IMR-90 (cell line): ENCODE measurements at regions not wholly inside any gene's neighbourhood (a gene's known extent, or its start where the extent isn't known, plus 50 kb on each side); places are given as distances from the start of the nearest gene placed in this dataset.

Experiments used
- ATAC-seq: fragments of 200-7000 bp; cut with Tn5 transposase; 2 replicates; pipeline ENCODE4 v1.9.1; 2020; ENCODE audit warnings: low read depth, mild to moderate bottlenecking, moderate library complexity
- BruUV-seq: library from RNA; stranded (reverse); fragments of 400-500 nt; replicated peaks from 2 replicates; lab custom pipeline; 2021; lab: Mats Ljungman, UMichigan
- CTCF ChIA-PET: fragments of 300-600 bp; formaldehyde crosslinking; extraction: SDS; loops from one replicate; lab custom pipeline; 2021; ENCODE audit warnings: antibody characterized with exemption; lab: Yijun Ruan, JAX
- POLR2A ChIA-PET: fragments of 300-600 bp; sonication (Branson Sonifier 250); formaldehyde crosslinking; loops from one replicate; lab custom pipeline; 2022; ENCODE audit warnings: antibody characterized with exemption; ENCODE audit not compliant: unreplicated experiment; lab: Charles Lee
- DNase-seq: peaks from one replicate; pipeline ENCODE4 v3.0.0; 2013
- H2AFZ ChIP-seq: replicated peaks from 2 replicates; pipeline ENCODE3; 2013; ENCODE audit warnings: low read length, mild to moderate bottlenecking; ENCODE audit not compliant: poor library complexity
- H2AK5ac ChIP-seq: 2 replicates; pipeline ENCODE4 v1.6.1; 2013; ENCODE audit warnings: low read depth, low read length, inconsistent platforms
- H2AK9ac ChIP-seq: replicated peaks from 2 replicates; pipeline ENCODE3; 2013; ENCODE audit warnings: mild to moderate bottlenecking, low read depth, low read length, moderate library complexity; ENCODE audit not compliant: poor library complexity
- H2BK120ac ChIP-seq: 2 replicates; pipeline ENCODE4 v1.6.1; 2013; ENCODE audit warnings: low read depth, low read length, inconsistent platforms
- H2BK15ac ChIP-seq: 3 replicates; pipeline ENCODE4 v1.6.1; 2013; ENCODE audit warnings: low read depth, low read length, inconsistent platforms
- H2BK20ac ChIP-seq: 2 replicates; pipeline ENCODE4 v1.6.1; 2013; ENCODE audit warnings: low read depth, mild to moderate bottlenecking, inconsistent platforms, low read length, moderate library complexity
- H2BK5ac ChIP-seq: 2 replicates; pipeline ENCODE4 v1.6.1; 2013; ENCODE audit warnings: mild to moderate bottlenecking, low read depth, low read length, inconsistent platforms; ENCODE audit not compliant: poor library complexity, severe bottlenecking
- H3K14ac ChIP-seq: replicated peaks from 2 replicates; pipeline ENCODE4 v1.6.1; 2013; ENCODE audit warnings: low read depth, low read length, inconsistent platforms
- H3K18ac ChIP-seq: 2 replicates; pipeline ENCODE4 v1.6.1; 2013; ENCODE audit warnings: low read depth, low read length, control low read depth
- H3K23ac ChIP-seq: 2 replicates; pipeline ENCODE4 v1.6.1; 2013; ENCODE audit warnings: low read depth, low read length, inconsistent platforms
- H3K27ac ChIP-seq: 2 replicates; pipeline ENCODE4 v1.5.1; 2013; ENCODE audit warnings: mild to moderate bottlenecking, control low read depth, low read length; ENCODE audit not compliant: insufficient read depth
- H3K27me3 ChIP-seq: 2 replicates; pipeline ENCODE4 v1.6.1; 2013; ENCODE audit warnings: low read length; ENCODE audit not compliant: control insufficient read depth, insufficient read depth
- H3K36me3 ChIP-seq: 2 replicates; pipeline ENCODE4 v1.6.1; 2013; ENCODE audit warnings: low read length, mixed read lengths; ENCODE audit not compliant: control insufficient read depth, insufficient read depth
- H3K4ac ChIP-seq: 2 replicates; pipeline ENCODE4 v1.6.1; 2013; ENCODE audit warnings: low read depth, low read length, inconsistent platforms
- H3K4me1 ChIP-seq: 2 replicates; pipeline ENCODE4 v1.6.1; 2013; ENCODE audit warnings: low read length, mixed read lengths; ENCODE audit not compliant: control insufficient read depth, insufficient read depth
- H3K4me2 ChIP-seq: 2 replicates; pipeline ENCODE4 v1.6.1; 2013; ENCODE audit warnings: low read depth, mild to moderate bottlenecking, control low read depth, low read length, moderate library complexity
- H3K4me3 ChIP-seq: 2 replicates; pipeline ENCODE4 v1.5.1; 2013; ENCODE audit warnings: low read depth, mild to moderate bottlenecking, control low read depth, low read length, moderate library complexity; ENCODE audit not compliant: insufficient read depth
- H3K56ac ChIP-seq: 2 replicates; pipeline ENCODE4 v1.6.1; 2013; ENCODE audit warnings: low read length, inconsistent platforms; ENCODE audit not compliant: insufficient read depth; ENCODE audit errors: extremely low read depth
- H3K79me1 ChIP-seq, 2 experiments: 2 replicates each; pipeline ENCODE4 v1.6.1; 2013; ENCODE audit warnings: low read length in 2 of 2, inconsistent platforms in 1 of 2, low read depth in 1 of 2
- H3K9ac ChIP-seq: 2 replicates; pipeline ENCODE4 v1.6.1; 2013; ENCODE audit warnings: low read depth, low read length, control low read depth
- H3K9me1 ChIP-seq: 2 replicates; pipeline ENCODE4 v1.6.1; 2013; ENCODE audit warnings: low read length, inconsistent platforms; ENCODE audit not compliant: insufficient read depth
- H3K9me3 ChIP-seq: 2 replicates; pipeline ENCODE4 v1.6.1; 2013; ENCODE audit warnings: low read length; ENCODE audit not compliant: control insufficient read depth, insufficient read depth
- H4K20me1 ChIP-seq: 2 replicates; pipeline ENCODE4 v1.6.1; 2013; ENCODE audit warnings: low read length, inconsistent platforms; ENCODE audit not compliant: insufficient read depth
- H4K5ac ChIP-seq: 2 replicates; pipeline ENCODE4 v1.6.1; 2013; ENCODE audit warnings: mild to moderate bottlenecking, low read depth, low read length, control low read depth
- H4K8ac ChIP-seq, 2 experiments: 2 replicates each; pipeline ENCODE4 v1.6.1; 2013; ENCODE audit warnings: low read depth in 2 of 2, low read length in 2 of 2, control low read depth in 1 of 2, inconsistent platforms in 1 of 2
- H4K91ac ChIP-seq: 2 replicates; pipeline ENCODE4 v1.6.1; 2013; ENCODE audit warnings: low read depth, low read length, inconsistent platforms; ENCODE audit not compliant: insufficient read depth
- BHLHE40 ChIP-seq: fragments of 150-350 bp; IDR thresholded peaks from 2 replicates; pipeline ENCODE4 v1.6.1; 2016; ENCODE audit warnings: mild to moderate bottlenecking, low read depth, low read length
- CEBPB ChIP-seq: IDR thresholded peaks from 2 replicates; pipeline ENCODE4 v1.6.1; 2012; ENCODE audit warnings: low read depth, low read length, improper control_type of control experiment
- CHD1 ChIP-seq: IDR thresholded peaks from 2 replicates; pipeline ENCODE4 v1.6.1; 2012; ENCODE audit warnings: low read depth, low read length, improper control_type of control experiment
- CTCF ChIP-seq: conservative IDR thresholded peaks from 2 replicates; pipeline ENCODE4 v1.5.1; 2012; ENCODE audit warnings: mild to moderate bottlenecking, low read depth, low read length, improper control_type of control experiment
- NFE2L2 ChIP-seq: fragments of 150-350 bp; IDR thresholded peaks from 2 replicates; pipeline ENCODE4 v1.6.1; 2016; ENCODE audit warnings: low read depth, mild to moderate bottlenecking, low read length
- POLR2A ChIP-seq: IDR thresholded peaks from 2 replicates; pipeline ENCODE4 v1.6.1; 2012; ENCODE audit warnings: mild to moderate bottlenecking, low read depth, low read length
- RAD21 ChIP-seq: IDR thresholded peaks from 2 replicates; pipeline ENCODE4 v1.6.1; 2012; ENCODE audit warnings: low read length, improper control_type of control experiment
- RFX5 ChIP-seq: IDR thresholded peaks from 2 replicates; pipeline ENCODE4 v1.8.0; 2012; ENCODE audit warnings: low read depth, mild to moderate bottlenecking, low read length, moderate library complexity
- SMC3 ChIP-seq: fragments of 150-350 bp; IDR thresholded peaks from 2 replicates; pipeline ENCODE4 v1.6.1; 2016; ENCODE audit warnings: low read depth, mild to moderate bottlenecking, antibody characterized with exemption, low read length, moderate library complexity
- USF2 ChIP-seq: fragments of 150-350 bp; IDR thresholded peaks from 2 replicates; pipeline ENCODE4 v1.6.1; 2017; ENCODE audit warnings: mild to moderate bottlenecking, antibody characterized with exemption, low read length, low read depth
- WGBS, 2 experiments: methylation state at CpG; one replicate each; pipeline versions ENCODE4 v1.1.5 to v1.1.7; 2013; ENCODE audit warnings: missing lambda C conversion rate in 2 of 2; ENCODE audit not compliant: insufficient read length in 1 of 2; ENCODE audit errors: extremely low coverage in 2 of 2; 5-methylcytosine and 5-hydroxymethylcytosine counted together
- dilution Hi-C: fragments of 300-500 bp; cut with HindIII; formaldehyde crosslinking; loops from one replicate; pipeline ENCODE4 v1.14.3; 2018; ENCODE audit warnings: low sequenced_read_pairs; ENCODE audit not compliant: unreplicated experiment
- in situ Hi-C: fragments of 300-500 bp; cut with MboI; formaldehyde crosslinking; loops from 3 replicates; pipeline ENCODE4 v1.14.3; 2019; ENCODE audit warnings: low sequenced_read_pairs, inconsistent platforms, mixed read lengths
- intact Hi-C: fragments of 100-400 bp; cut with micrococcal nuclease; formaldehyde crosslinking; loops from 2 replicates; pipeline ENCODE4 v1.10.0; 2022

GRCh38 chr12:115752913-115753726 lies 524.4 kb downstream of the MED13L start:
- no peak overlapping the region for H3K27ac ChIP-seq
- ChIA-PET CTCF (interaction anchor here (0.5 to 1.6 kb wide), 8 partner anchors 29 to 1149 kb away, joined by 3 to 6 read pairs (median 3); no protein-coding TSS in a partner anchor), POLR2A (no interaction called here)
- H2AFZ ChIP-seq = no peak overlapping the region
- H2BK15ac ChIP-seq = no peak overlapping the region
- no peaks in the 10 kb centered on the region for H4K20me1 ChIP-seq
- in situ Hi-C loops = loop anchor here (25.0 kb wide), 1 partner anchor 1766 kb away; no protein-coding TSS in a partner anchor
- no peak overlapping the region for H3K4me2 ChIP-seq
- H2AK9ac ChIP-seq = no peak overlapping the region
- H3K36me3 ChIP-seq = no peaks in the 10 kb centered on the region
- WGBS, 2 experiments = 0% methylated on average over 1 of the region's 5 CpGs; no CpG with 5 or more reads in 1 of the 2 experiments
- no peak overlapping the region for H2AK5ac ChIP-seq
- no peaks in the 10 kb centered on the region for H3K79me1 ChIP-seq
- no peak overlapping the region for H2BK120ac ChIP-seq
- no peak overlapping the region for H2BK5ac ChIP-seq
- no peak overlapping the region for H3K4me3 ChIP-seq
- H3K4me1 ChIP-seq = no peaks in the 10 kb centered on the region
- ATAC-seq (peak; percentile 100), DNase-seq (peak; percentile 77)
- H4K8ac ChIP-seq = no peak overlapping the region
- H4K91ac ChIP-seq = no peak overlapping the region
- BruUV-seq = no TSS peak
- H3K23ac ChIP-seq = no peak overlapping the region
- H3K14ac ChIP-seq = no peak overlapping the region
- no peak overlapping the region for H3K4ac ChIP-seq
- H3K9ac ChIP-seq = no peak overlapping the region
- H3K9me3 ChIP-seq = no peaks in the 10 kb centered on the region
- H3K18ac ChIP-seq = no peak overlapping the region
- H3K9me1 ChIP-seq = no peaks in the 10 kb centered on the region
- dilution Hi-C loops = no loop called here
- peaks cover 12% of the 10 kb centered on the region for H3K27me3 ChIP-seq
- intact Hi-C loops = loop anchor here (1.0 to 5.0 kb wide), 8 partner anchors 164 to 1771 kb away; partner anchors contain the start of gene TBX3
- no peak overlapping the region for H2BK20ac ChIP-seq
- no peak overlapping the region for H4K5ac ChIP-seq
- TF ChIP-seq CHD1 (no peak; the same call in 1 of the 2 replicates), RAD21 (peak; percentile 93), BHLHE40 (no peak), POLR2A (no peak), SMC3 (peak; percentile 94), RFX5 (no peak), USF2 (no peak), CEBPB (no peak), NFE2L2 (no peak), CTCF (peak; percentile 81)
- no peak overlapping the region for H3K56ac ChIP-seq
